ENCODE measurements at regions not wholly inside any gene's neighbourhood (a gene's known extent, or its start where the extent isn't known, plus 50 kb on each side); places are given as distances from the start of the nearest gene placed in this dataset.

DNA sequence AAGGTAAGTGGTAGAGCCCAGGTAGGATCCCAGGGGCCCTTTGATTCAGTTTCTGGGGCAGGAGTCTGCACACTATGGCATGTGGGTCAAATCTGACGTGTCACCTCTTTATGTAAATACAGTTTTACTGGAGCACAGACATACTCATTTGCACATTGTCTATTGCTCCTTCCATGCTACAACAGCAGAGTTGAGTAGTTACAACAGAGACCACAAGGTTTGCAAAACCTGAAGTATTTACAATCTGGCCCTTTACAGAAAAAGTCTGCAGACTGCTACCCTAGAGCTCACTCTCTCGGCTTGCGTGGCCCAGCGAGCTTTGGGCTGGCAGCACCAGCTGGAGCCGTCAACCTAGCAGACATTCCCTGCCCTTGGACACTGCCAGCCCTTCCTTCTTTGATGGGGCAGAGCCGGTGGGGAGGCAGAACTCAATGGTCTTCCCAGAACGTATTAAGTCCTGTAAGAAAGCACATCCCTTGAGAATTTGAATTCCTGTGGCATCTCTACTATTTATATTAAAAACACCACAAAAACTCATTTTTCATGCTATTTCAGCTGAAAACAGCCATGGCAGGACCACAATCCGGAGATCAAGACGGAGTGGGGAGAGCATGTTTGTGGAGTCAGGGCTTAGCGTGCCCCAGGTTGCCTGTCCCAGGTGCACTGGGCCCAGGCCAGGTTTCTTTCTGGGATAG, 133.1 kb upstream of the NUDT7 start:
- TF ChIP-seq, protein P1, sequence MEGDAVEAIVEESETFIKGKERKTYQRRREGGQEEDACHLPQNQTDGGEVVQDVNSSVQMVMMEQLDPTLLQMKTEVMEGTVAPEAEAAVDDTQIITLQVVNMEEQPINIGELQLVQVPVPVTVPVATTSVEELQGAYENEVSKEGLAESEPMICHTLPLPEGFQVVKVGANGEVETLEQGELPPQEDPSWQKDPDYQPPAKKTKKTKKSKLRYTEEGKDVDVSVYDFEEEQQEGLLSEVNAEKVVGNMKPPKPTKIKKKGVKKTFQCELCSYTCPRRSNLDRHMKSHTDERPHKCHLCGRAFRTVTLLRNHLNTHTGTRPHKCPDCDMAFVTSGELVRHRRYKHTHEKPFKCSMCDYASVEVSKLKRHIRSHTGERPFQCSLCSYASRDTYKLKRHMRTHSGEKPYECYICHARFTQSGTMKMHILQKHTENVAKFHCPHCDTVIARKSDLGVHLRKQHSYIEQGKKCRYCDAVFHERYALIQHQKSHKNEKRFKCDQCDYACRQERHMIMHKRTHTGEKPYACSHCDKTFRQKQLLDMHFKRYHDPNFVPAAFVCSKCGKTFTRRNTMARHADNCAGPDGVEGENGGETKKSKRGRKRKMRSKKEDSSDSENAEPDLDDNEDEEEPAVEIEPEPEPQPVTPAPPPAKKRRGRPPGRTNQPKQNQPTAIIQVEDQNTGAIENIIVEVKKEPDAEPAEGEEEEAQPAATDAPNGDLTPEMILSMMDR (IDR thresholded peaks at IDR 0.05; ENCODE audit: low read length): no peak
- no peak for TF ChIP-seq EZH2 (IDR thresholded peaks at IDR 0.05; ENCODE audit: borderline replicate concordance, low read length)

DNA sequence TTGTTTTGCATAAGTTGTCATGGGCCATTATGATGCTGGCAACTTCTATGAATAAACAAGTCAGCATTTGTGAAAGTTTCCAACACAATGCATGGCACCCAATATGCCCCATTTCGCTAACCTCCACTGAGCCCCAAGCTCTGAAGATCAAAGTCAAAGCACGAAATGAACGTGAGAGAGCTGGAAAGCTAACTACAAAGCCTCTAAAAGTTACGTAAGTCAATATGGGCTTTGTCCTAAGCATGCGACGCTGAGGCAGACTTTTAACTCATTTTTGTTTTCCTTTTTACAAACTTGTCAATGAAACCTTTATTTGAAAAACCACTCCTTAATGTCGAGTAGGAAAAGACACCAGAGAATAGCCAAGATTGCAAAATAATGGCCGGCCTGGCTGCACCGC, 131.6 kb upstream of the NUDT7 start:
- H3K4me2 ChIP-seq (ENCODE audit: low read length): no peak overlapping the region
- no peaks in the 10 kb centered on the region for H3K9me3 ChIP-seq (ENCODE audit: low read length)
- H3K27ac ChIP-seq (ENCODE audit: low read depth, low read length, poor library complexity, severe bottlenecking): no peak overlapping the region
- TF ChIP-seq, protein P1 (IDR thresholded peaks at IDR 0.05; ENCODE audit: low read length): no peak
- TF ChIP-seq EZH2 (IDR thresholded peaks at IDR 0.05; ENCODE audit: borderline replicate concordance, low read length): no peak
- H3K4me1 ChIP-seq (ENCODE audit: insufficient read depth, low read length, severe bottlenecking): no peaks in the 10 kb centered on the region
- H3F3A ChIP-seq (ENCODE audit: insufficient read depth, low read length): no peaks in the 10 kb centered on the region
- no peaks in the 10 kb centered on the region for H4K20me1 ChIP-seq (ENCODE audit: insufficient read depth, low read length)
- no peaks in the 10 kb centered on the region for H3K9me2 ChIP-seq (ENCODE audit: low read depth, low read length)
- no peak overlapping the region for H3K4me3 ChIP-seq (ENCODE audit: low read depth, low read length, poor library complexity, severe bottlenecking)
- no peak overlapping the region for H3K9ac ChIP-seq (ENCODE audit: low read length)
- H3K36me3 ChIP-seq (ENCODE audit: insufficient read depth, low read length): no peaks in the 10 kb centered on the region
- no peaks in the 10 kb centered on the region for H3K79me2 ChIP-seq (ENCODE audit: insufficient read depth, low read length)
- H3K27me3 ChIP-seq (ENCODE audit: insufficient read depth, low read length): no peaks in the 10 kb centered on the region
- no peak overlapping the region for H2AFZ ChIP-seq (ENCODE audit: low read length)

More for the DNA sequence above, 133.1 kb upstream of the NUDT7 start:
- H3K4me2 ChIP-seq (ENCODE audit: low read length): no peak overlapping the region
- no peaks in the 10 kb centered on the region for H3K36me3 ChIP-seq (ENCODE audit: insufficient read depth, low read length)
- H3K9me3 ChIP-seq (ENCODE audit: low read length): no peaks in the 10 kb centered on the region
- no peaks in the 10 kb centered on the region for H3F3A ChIP-seq (ENCODE audit: insufficient read depth, low read length)
- no peaks in the 10 kb centered on the region for H3K79me2 ChIP-seq (ENCODE audit: insufficient read depth, low read length)
- H3K27ac ChIP-seq (ENCODE audit: low read depth, low read length, poor library complexity, severe bottlenecking): no peak overlapping the region
- H3K4me3 ChIP-seq (ENCODE audit: low read depth, low read length, poor library complexity, severe bottlenecking): no peak overlapping the region
- no peak overlapping the region for H3K9ac ChIP-seq (ENCODE audit: low read length)
- H4K20me1 ChIP-seq (ENCODE audit: insufficient read depth, low read length): no peaks in the 10 kb centered on the region
- H3K4me1 ChIP-seq (ENCODE audit: insufficient read depth, low read length, severe bottlenecking): no peaks in the 10 kb centered on the region
- H3K27me3 ChIP-seq (ENCODE audit: insufficient read depth, low read length): no peaks in the 10 kb centered on the region
- no peak overlapping the region for H2AFZ ChIP-seq (ENCODE audit: low read length)
- H3K9me2 ChIP-seq (ENCODE audit: low read depth, low read length): no peaks in the 10 kb centered on the region

DNA sequence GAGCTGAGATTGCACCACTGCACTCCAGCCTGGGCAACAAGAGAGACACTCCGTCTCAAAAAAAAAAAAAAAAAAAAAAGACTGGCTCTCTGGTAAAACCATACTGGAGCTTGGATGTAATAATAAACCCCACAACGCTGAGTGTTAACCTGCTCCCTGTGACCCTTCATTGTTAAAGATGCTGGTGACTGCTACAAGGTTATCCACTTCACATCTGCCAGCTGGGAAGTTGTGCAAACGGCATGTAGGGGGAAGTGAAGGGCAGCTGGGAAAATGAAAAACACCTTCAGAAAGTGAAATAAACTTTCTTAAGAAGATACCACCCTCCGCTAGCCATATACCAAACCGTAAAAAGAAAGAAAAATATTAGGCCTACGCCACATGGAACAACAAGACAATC, 131.0 kb upstream of the NUDT7 start:
- Histone ChIP-seq H3K36me3 (ENCODE audit: insufficient read depth, low read length) (no peaks in the 10 kb centered on the region), H3K9ac (ENCODE audit: low read length) (no peak overlapping the region), H3K27me3 (ENCODE audit: insufficient read depth, low read length) (no peaks in the 10 kb centered on the region), H2AFZ (ENCODE audit: low read length) (no peak overlapping the region), H3F3A (ENCODE audit: insufficient read depth, low read length) (no peaks in the 10 kb centered on the region), H3K4me3 (ENCODE audit: low read depth, low read length, poor library complexity, severe bottlenecking) (no peak overlapping the region), H3K79me2 (ENCODE audit: insufficient read depth, low read length) (no peaks in the 10 kb centered on the region), H3K9me2 (ENCODE audit: low read depth, low read length) (no peaks in the 10 kb centered on the region), H3K9me3 (ENCODE audit: low read length) (no peaks in the 10 kb centered on the region), H3K4me2 (ENCODE audit: low read length) (no peak overlapping the region), H3K27ac (ENCODE audit: low read depth, low read length, poor library complexity, severe bottlenecking) (no peak overlapping the region), H3K4me1 (ENCODE audit: insufficient read depth, low read length, severe bottlenecking) (no peaks in the 10 kb centered on the region), H4K20me1 (ENCODE audit: insufficient read depth, low read length) (no peaks in the 10 kb centered on the region)
- TF ChIP-seq, protein P1 (IDR thresholded peaks at IDR 0.05; ENCODE audit: low read length): no peak
- no peak for TF ChIP-seq EZH2 (IDR thresholded peaks at IDR 0.05; ENCODE audit: borderline replicate concordance, low read length)
